ENCODE measurements at regions not wholly inside any gene's neighbourhood (a gene's known extent, or its start where the extent isn't known, plus 50 kb on each side); places are given as distances from the start of the nearest gene placed in this dataset.

DNA sequence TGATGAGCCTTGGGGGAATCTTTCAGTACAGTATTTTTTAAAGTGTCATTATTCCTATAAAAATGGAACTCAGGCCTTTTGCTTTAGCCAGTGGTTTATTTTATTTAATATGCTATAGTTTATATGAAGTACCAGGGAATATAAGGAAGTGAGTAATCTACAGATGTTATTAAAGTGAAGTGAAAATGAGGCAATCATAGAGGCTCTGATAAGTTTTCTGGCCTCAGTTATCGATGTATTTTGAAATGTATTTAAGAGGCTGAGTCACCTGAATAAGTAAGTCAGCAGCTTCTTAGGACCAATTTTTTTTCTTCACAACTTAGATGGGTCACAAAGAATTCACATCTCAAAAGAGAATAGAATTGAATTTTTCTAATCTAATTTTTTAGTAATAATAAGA, 829.0 kb downstream of the DNAH5 start:
- TF ChIP-seq, protein P1, sequence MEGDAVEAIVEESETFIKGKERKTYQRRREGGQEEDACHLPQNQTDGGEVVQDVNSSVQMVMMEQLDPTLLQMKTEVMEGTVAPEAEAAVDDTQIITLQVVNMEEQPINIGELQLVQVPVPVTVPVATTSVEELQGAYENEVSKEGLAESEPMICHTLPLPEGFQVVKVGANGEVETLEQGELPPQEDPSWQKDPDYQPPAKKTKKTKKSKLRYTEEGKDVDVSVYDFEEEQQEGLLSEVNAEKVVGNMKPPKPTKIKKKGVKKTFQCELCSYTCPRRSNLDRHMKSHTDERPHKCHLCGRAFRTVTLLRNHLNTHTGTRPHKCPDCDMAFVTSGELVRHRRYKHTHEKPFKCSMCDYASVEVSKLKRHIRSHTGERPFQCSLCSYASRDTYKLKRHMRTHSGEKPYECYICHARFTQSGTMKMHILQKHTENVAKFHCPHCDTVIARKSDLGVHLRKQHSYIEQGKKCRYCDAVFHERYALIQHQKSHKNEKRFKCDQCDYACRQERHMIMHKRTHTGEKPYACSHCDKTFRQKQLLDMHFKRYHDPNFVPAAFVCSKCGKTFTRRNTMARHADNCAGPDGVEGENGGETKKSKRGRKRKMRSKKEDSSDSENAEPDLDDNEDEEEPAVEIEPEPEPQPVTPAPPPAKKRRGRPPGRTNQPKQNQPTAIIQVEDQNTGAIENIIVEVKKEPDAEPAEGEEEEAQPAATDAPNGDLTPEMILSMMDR (IDR thresholded peaks at IDR 0.05; ENCODE audit: low read depth, low read length, poor library complexity, severe bottlenecking), result no peak
- TF ChIP-seq EZH2phosphoT487 (IDR thresholded peaks at IDR 0.05; ENCODE audit: borderline replicate concordance, low read length), result no peak

Data from DOHH2 (cell line).